ENCODE measurements at regions not wholly inside any gene's neighbourhood (a gene's known extent, or its start where the extent isn't known, plus 50 kb on each side); places are given as distances from the start of the nearest gene placed in this dataset.

- no peak for DNase-seq (ENCODE audit: low read depth in 2 of 2)
Measured at GRCh38 chr12:116483959-116484750, 75.0 kb upstream of the MAP1LC3B2 start.

DNA sequence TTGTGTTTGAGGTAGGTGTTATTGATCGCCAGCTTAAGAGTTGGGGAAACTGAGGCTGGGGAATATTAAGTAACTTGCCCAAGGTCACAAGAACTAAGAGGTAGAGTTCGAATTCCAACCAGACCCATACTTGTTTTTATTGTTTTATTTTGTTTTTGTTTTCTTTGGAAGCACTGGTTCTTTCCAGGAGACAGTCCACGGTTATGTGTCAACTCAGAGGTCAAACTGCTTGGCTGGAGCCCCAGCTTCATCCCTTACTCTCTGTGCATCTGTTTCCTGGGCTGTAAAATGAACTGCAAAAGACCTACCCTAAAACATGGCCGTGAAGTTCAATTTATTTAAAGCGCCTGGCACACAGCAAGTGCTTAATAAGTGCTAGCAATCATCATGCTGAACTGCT lies 74.4 kb upstream of the MAP1LC3B2 start:
- DNase-seq (ENCODE audit: low read depth in 2 of 2): no peak

- DNase-seq (ENCODE audit: low read depth in 2 of 2): no peak
Measured at GRCh38 chr12:116489116-116489515, 70.1 kb upstream of the MAP1LC3B2 start.

- DNase-seq (ENCODE audit: low read depth in 2 of 2): no peak
Measured at GRCh38 chr12:116490471-116490870, 68.7 kb upstream of the MAP1LC3B2 start.

DNA sequence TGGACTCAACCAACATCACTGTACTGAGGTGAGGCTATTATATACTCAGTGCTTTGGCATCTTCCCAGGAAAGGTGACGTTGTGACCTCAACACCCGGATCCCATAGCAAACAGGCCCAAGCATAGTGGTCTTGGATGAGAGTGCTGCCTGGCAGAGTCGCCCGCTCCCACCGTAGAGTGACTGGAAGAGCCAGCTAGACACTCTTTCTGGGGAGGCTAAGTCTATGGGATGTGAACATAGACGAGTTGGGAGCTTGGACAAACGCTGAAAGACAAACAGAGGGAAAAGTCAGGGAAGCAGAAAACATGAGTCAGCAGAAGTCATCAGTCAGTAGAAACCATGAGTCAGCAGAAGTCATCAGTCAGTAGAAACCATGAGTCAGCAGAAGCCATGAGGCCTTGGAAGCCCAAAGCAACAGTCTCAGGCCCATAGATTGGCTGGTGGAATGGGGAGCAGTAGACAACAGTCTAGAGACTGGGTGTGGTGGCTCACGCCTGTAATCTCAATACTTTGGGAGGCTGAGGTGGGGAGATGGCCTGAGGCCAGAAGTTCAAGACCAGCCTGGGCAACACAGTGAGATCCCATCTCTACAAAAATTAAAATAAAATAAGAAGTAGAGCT lies 66.4 kb upstream of the MAP1LC3B2 start:
- no peak for DNase-seq (ENCODE audit: low read depth in 2 of 2)

GRCh38 chr12:116495260-116495659 lies 63.9 kb upstream of the MAP1LC3B2 start:
- DNase-seq (ENCODE audit: low read depth in 2 of 2): no peak

DNA sequence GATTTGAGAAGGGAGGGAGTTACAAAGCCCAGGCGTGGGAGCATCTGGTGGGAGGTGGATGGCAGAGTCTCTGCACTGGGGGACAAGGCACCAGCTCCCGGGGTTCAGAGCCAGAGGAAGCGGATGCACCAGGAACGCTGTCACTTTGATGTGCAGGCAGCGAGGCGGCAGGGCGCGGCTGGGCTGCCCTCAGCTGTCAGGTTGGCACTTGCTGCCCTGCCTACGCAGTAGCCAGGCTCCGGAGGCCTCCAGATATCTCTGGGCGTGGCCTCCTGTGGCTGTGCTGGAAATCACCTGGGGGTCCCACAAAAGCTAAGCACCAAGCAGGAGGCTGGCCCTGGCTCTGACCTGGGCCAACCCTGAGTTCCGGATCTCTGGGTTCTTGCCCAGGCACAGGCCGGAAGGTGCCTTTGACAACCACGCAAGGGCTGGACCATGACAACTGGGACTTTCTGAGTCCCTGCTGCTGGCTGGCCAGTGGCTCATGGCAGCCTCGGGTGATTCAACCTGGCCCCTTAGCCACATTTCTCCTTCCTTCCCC lies 62.1 kb upstream of the MAP1LC3B2 start:
- DNase-seq (ENCODE audit: low read depth in 2 of 2): no peak

DNA sequence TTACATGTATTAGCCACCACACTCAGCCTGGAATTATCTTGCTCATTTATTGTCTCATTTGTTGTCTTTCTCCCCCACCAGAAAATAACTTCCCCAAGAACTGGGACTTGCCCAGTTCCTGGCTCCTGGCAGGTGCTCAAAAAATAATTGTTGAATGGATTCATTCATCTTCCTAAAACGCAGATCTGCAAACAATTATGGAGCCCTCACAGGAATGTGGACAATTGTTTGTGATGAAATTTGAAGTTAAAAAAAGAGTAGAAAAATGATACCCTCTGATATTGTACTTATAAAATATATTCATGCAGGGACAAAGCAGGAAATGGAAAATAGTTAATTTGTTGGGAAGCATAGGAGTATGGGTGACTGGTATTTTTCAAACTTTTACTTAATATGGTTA lies 60.7 kb upstream of the MAP1LC3B2 start:
- no peak for DNase-seq (ENCODE audit: low read depth in 2 of 2)

GRCh38 chr12:116502141-116502725 lies 56.9 kb upstream of the MAP1LC3B2 start:
- no peak for DNase-seq (ENCODE audit: low read depth in 2 of 2)

- DNase-seq (ENCODE audit: low read depth in 2 of 2): no peak
Measured at GRCh38 chr12:116502989-116503496, 56.1 kb upstream of the MAP1LC3B2 start.

DNA sequence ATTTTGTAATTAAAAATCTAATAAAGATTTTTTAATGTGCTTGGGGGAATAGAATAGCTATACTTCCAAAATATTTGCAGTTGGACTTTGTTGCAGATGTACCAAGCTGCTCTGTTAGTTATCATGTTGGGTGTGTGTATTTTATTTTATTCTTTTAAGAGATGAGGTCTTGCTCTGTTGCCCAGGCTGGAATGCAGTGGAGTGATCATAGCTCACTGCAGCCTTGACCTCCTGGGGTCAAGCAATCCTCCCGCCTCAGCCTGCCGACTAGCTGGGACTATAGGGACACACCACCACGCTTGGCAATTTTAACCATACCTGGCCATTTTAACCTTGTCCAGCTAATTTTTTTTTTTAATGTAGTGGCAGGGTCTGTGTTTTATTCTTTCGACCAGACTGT lies 54.7 kb upstream of the MAP1LC3B2 start:
- DNase-seq (ENCODE audit: low read depth in 2 of 2): no peak

DNA sequence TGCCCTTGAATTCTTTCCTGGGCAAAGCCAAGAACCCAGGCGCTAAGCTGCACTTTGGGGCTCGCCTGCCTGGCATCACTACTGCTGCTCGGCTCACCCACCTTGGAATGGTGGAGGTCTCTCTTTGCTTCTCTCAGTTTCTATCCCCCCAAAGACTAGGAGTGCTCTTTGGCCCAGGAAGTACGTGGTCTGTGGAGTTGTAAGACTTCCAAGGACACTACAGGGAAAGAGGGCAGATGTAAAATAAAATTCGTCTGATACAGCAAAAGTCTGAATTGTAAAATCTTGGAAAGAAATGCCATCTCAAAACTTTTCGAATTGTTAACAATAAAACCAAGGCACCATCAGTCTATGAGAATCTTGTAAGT lies 52.5 kb upstream of the MAP1LC3B2 start:
- DNase-seq (ENCODE audit: low read depth in 2 of 2): no peak

DNA sequence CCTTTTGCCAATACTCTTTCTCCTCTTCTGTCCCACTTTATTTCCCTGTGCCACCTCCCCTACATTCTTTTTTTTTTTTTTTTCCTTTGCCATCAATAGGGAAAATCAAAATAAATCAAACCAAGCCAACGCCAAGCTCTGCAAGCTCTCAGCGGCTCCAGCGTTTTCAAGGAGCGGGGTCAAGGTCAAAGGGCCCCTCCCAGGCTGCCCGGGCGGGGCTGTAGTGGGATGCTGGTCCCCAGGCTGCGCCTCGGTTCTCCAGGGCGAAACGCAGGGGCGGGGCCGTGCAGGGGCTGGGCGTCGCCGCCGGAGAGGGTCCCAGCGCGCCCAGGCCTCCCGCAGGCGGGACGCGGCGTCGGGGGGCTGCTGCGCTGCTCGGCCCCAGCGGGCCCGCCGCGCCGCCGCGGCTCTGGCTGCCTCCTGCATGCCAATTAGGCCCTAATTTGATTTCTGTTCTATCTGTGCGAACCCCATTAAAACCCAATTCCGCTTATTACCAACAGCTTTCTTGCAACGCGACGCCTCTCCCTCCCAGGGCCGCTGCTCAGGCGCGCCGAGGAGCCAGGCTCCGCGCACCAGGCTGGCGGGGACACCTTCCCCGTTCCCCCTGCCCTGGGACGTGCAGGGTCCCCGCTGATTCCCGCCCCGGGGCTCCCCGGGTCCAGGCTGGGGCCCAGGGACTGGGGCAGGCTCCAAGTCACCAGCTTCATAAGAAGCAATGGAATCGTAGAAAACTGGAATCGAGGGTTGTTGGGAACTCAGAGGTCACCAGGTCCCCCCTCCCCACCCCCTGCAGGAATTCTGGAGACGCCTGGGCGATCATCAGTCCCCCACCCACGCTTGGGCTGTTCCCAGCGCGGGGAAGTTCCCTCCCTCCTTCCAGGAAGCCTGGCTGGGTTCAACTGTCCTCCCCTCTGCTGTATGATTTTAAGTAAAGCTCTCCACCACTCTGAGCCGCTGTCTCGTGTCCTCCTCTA lies 50.7 kb upstream of the MAP1LC3B2 start:
- DNase-seq (ENCODE audit: low read depth in 2 of 2): peak in 1 of 2 donors; percentile 4

Data from activated CD8-positive, alpha-beta memory T cell treated with anti-CD3 and anti-CD28 coated beads for 4 hours (primary cell).